ENCODE measurements at regions not wholly inside any gene's neighbourhood (a gene's known extent, or its start where the extent isn't known, plus 50 kb on each side); places are given as distances from the start of the nearest gene placed in this dataset.

- H3K9me3 ChIP-seq (ENCODE audit: control insufficient read depth in 1 of 2, insufficient read depth in 1 of 2, low read depth in 1 of 2, low read length in 2 of 2): no peaks in the 10 kb centered on the region
- H3K79me2 ChIP-seq (ENCODE audit: insufficient read depth, low read length): no peaks in the 10 kb centered on the region
- POLR2A ChIA-PET: no interaction called here
- RAD21 ChIA-PET (ENCODE audit: low non-redundant PET in 1 of 2, low total read pairs in 2 of 2, uncharacterized antibody in 2 of 2, unreplicated experiment in 2 of 2): no interaction called here
- no peaks in the 10 kb centered on the region for H3K27me3 ChIP-seq (ENCODE audit: insufficient read depth, low read length)
- H4K20me1 ChIP-seq (ENCODE audit: insufficient read depth): no peaks in the 10 kb centered on the region
- ATAC-seq (no peak), DNase-seq (ENCODE audit: low read depth, low spot score) (no peak)
- H3K4me2 ChIP-seq (ENCODE audit: low read length): no peak overlapping the region
- CTCF ChIA-PET: no interaction called here
- H3K27ac ChIP-seq (ENCODE audit: low read depth, low read length): no peak overlapping the region
- H3K9ac ChIP-seq (ENCODE audit: low read length): no peak overlapping the region
- H3K4me3 ChIP-seq (replicated peaks in 1 of 2; ENCODE audit: low read depth in 1 of 2, low read length in 2 of 2): no peak overlapping the region
- TF ChIP-seq, protein P1, sequence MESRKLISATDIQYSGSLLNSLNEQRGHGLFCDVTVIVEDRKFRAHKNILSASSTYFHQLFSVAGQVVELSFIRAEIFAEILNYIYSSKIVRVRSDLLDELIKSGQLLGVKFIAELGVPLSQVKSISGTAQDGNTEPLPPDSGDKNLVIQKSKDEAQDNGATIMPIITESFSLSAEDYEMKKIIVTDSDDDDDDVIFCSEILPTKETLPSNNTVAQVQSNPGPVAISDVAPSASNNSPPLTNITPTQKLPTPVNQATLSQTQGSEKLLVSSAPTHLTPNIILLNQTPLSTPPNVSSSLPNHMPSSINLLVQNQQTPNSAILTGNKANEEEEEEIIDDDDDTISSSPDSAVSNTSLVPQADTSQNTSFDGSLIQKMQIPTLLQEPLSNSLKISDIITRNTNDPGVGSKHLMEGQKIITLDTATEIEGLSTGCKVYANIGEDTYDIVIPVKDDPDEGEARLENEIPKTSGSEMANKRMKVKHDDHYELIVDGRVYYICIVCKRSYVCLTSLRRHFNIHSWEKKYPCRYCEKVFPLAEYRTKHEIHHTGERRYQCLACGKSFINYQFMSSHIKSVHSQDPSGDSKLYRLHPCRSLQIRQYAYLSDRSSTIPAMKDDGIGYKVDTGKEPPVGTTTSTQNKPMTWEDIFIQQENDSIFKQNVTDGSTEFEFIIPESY (IDR thresholded peaks at IDR 0.05; ENCODE audit: extremely low read depth, insufficient replicate concordance, low read length): no peak
- TF ChIP-seq EZH2phosphoT487 (IDR thresholded peaks at IDR 0.05; ENCODE audit: borderline replicate concordance) (no peak), ZNF274 (IDR thresholded peaks at IDR 0.05; ENCODE audit: low read depth, low read length) (no peak), POLR2A (IDR thresholded peaks at IDR 0.05; ENCODE audit: borderline replicate concordance, extremely low read depth, insufficient read depth, insufficient read length) (no peak), SRF (IDR thresholded peaks at IDR 0.05; ENCODE audit: low read depth) (no peak), FOSL1 (IDR thresholded peaks at IDR 0.05; ENCODE audit: low read depth) (no peak), SP1 (IDR thresholded peaks at IDR 0.05; ENCODE audit: low read depth) (no peak)
- TF ChIP-seq, protein P2, sequence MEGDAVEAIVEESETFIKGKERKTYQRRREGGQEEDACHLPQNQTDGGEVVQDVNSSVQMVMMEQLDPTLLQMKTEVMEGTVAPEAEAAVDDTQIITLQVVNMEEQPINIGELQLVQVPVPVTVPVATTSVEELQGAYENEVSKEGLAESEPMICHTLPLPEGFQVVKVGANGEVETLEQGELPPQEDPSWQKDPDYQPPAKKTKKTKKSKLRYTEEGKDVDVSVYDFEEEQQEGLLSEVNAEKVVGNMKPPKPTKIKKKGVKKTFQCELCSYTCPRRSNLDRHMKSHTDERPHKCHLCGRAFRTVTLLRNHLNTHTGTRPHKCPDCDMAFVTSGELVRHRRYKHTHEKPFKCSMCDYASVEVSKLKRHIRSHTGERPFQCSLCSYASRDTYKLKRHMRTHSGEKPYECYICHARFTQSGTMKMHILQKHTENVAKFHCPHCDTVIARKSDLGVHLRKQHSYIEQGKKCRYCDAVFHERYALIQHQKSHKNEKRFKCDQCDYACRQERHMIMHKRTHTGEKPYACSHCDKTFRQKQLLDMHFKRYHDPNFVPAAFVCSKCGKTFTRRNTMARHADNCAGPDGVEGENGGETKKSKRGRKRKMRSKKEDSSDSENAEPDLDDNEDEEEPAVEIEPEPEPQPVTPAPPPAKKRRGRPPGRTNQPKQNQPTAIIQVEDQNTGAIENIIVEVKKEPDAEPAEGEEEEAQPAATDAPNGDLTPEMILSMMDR (IDR thresholded peaks at IDR 0.05 in 2 of 3, conservative IDR thresholded peaks at IDR 0.05 in 1 of 3; ENCODE audit: borderline replicate concordance in 1 of 3, insufficient read depth in 1 of 3, low read depth in 2 of 3, low read length in 2 of 3): no peak
- no peaks in the 10 kb centered on the region for H3K4me1 ChIP-seq (ENCODE audit: control insufficient read depth in 1 of 2, insufficient read depth in 2 of 2, low read length in 2 of 2)
- BruUV-seq (replicated peaks): no TSS peak
- no peaks in the 10 kb centered on the region for H3K9me2 ChIP-seq (ENCODE audit: insufficient read depth)
- no peaks in the 10 kb centered on the region for H3K36me3 ChIP-seq (ENCODE audit: control insufficient read depth in 1 of 2, insufficient read depth in 2 of 2, low read length in 2 of 2)
- H2AFZ ChIP-seq (ENCODE audit: low read depth, low read length, poor library complexity, severe bottlenecking): no peak overlapping the region
- intact Hi-C loops (cut with micrococcal nuclease): no loop called here
Measured at GRCh38 chrX:147679356-147680005, 232.2 kb upstream of the FMR1 start.
